Mucosa of descending colon (tissue), 3 donors: ENCODE measurements at regions not wholly inside any gene's neighbourhood (a gene's known extent, or its start where the extent isn't known, plus 50 kb on each side); places are given as distances from the start of the nearest gene placed in this dataset.
A peak's percentile ranks its signal among the peaks of the same experiment; 100 is the strongest.
"Not testable (repeated sequence)": the region's sequence is repeated elsewhere in the genome, so short reads cannot be mapped to it uniquely, and the experiment has no call there.

Experiments
- ATAC-seq: fragments of 200-7000 bp; cut with Tn5 transposase; one replicate; pipeline ENCODE4 v1.9.1; 2020; ENCODE audit warnings: mild to moderate bottlenecking, moderate library complexity
- DNase-seq, 3 donors: peaks; one replicate each; pipeline ENCODE4 v3.0.0-alpha.2; 2020
- H3K36me3 ChIP-seq: fragments of 200-600 bp; one replicate; pipeline ENCODE4 v1.8.0; 2021; ENCODE audit warnings: low read depth, mild to moderate bottlenecking
- H3K4me1 ChIP-seq: fragments of 200-600 bp; one replicate; pipeline ENCODE4 v1.8.0; 2021; ENCODE audit warnings: low read depth, mild to moderate bottlenecking
- H3K4me3 ChIP-seq: fragments of 200-600 bp; one replicate; pipeline ENCODE4 v1.8.0; 2021; ENCODE audit warnings: mild to moderate bottlenecking
- H3K9me3 ChIP-seq: fragments of 200-600 bp; one replicate; pipeline ENCODE4 v1.8.0; 2021; ENCODE audit warnings: mild to moderate bottlenecking
- CTCF ChIP-seq: fragments of 200-600 bp; IDR thresholded peaks from one replicate; pipeline ENCODE4 v1.8.0; 2022; ENCODE audit warnings: antibody characterized with exemption, mild to moderate bottlenecking
- intact Hi-C, 2 donors: fragments of 100-400 bp; cut with DNase I in 1 of 2; cut with micrococcal nuclease in 1 of 2; formaldehyde crosslinking; loops; one replicate each; pipeline versions ENCODE4 v1.11.0 to v1.11.1; 2022; cut with DNase I, micrococcal nuclease
- donor health status: DM: no; HTN: no; CAD: no; lungs with moderate emphysema.
- donor health status: DM: no; HTN: no; CAD: no.
- donor health status: DM: no; HTN: yes; CAD: no.

- TF ChIP-seq CTCF: no peak
- Histone ChIP-seq H3K36me3 (no peaks in the 10 kb centered on the region), H3K4me1 (no peaks in the 10 kb centered on the region), H3K4me3 (no peak overlapping the region), H3K9me3 (no peaks in the 10 kb centered on the region)
- intact Hi-C loops: no loop called here
- ATAC-seq: no peak
- peak in 2 of 3 donors; percentile 5 to 30 for DNase-seq
Measured at GRCh38 chr11:45745065-45745811, 59.7 kb upstream of the SLC35C1 start.

- H3K9me3 ChIP-seq: no peaks in the 10 kb centered on the region
- H3K4me3 ChIP-seq: no peak overlapping the region
- DNase-seq (no peak), ATAC-seq (no peak)
- H3K36me3 ChIP-seq: no peaks in the 10 kb centered on the region
- no peaks in the 10 kb centered on the region for H3K4me1 ChIP-seq
- intact Hi-C loops: no loop called here
- no peak for TF ChIP-seq CTCF
Measured at GRCh38 chr11:45743556-45744468, 61.1 kb upstream of the SLC35C1 start.

GRCh38 chr11:45741582-45741981 lies 63.4 kb upstream of the SLC35C1 start:
- intact Hi-C loops: no loop called here
- no peak for TF ChIP-seq CTCF
- Histone ChIP-seq H3K36me3 (no peaks in the 10 kb centered on the region), H3K9me3 (no peaks in the 10 kb centered on the region), H3K4me3 (no peak overlapping the region), H3K4me1 (no peaks in the 10 kb centered on the region)
- ATAC-seq (no peak), DNase-seq (no peak)

GRCh38 chr11:45741032-45741431 lies 63.9 kb upstream of the SLC35C1 start:
- no peak for TF ChIP-seq CTCF
- intact Hi-C loops: no loop called here
- DNase-seq (no peak), ATAC-seq (no peak)
- no peaks in the 10 kb centered on the region for H3K4me1 ChIP-seq
- no peaks in the 10 kb centered on the region for H3K9me3 ChIP-seq
- H3K36me3 ChIP-seq: no peaks in the 10 kb centered on the region
- H3K4me3 ChIP-seq: no peak overlapping the region

- TF ChIP-seq CTCF: no peak
- no peaks in the 10 kb centered on the region for H3K36me3 ChIP-seq
- intact Hi-C loops: no loop called here
Measured at GRCh38 chr11:45739866-45740265, 65.1 kb upstream of the SLC35C1 start.

GRCh38 chr11:45739071-45739470 lies 65.9 kb upstream of the SLC35C1 start:
- DNase-seq, H3K4me3 ChIP-seq, H3K9me3 ChIP-seq, ATAC-seq, H3K36me3 ChIP-seq, intact Hi-C loops, H3K4me1 ChIP-seq: not testable (repeated sequence)

More at GRCh38 chr11:45739866-45740265, 65.1 kb upstream of the SLC35C1 start:
- ATAC-seq (no peak), DNase-seq (no peak)
- H3K9me3 ChIP-seq: no peaks in the 10 kb centered on the region
- H3K4me1 ChIP-seq: no peaks in the 10 kb centered on the region
- H3K4me3 ChIP-seq: no peak overlapping the region

- intact Hi-C loops, ATAC-seq, H3K36me3 ChIP-seq, DNase-seq, H3K9me3 ChIP-seq, H3K4me3 ChIP-seq, H3K4me1 ChIP-seq: not testable (repeated sequence)
Measured at GRCh38 chr11:45738194-45738593, 66.8 kb upstream of the SLC35C1 start.
